ENCODE measurements at regions not wholly inside any gene's neighbourhood (a gene's known extent, or its start where the extent isn't known, plus 50 kb on each side); places are given as distances from the start of the nearest gene placed in this dataset.

DNA sequence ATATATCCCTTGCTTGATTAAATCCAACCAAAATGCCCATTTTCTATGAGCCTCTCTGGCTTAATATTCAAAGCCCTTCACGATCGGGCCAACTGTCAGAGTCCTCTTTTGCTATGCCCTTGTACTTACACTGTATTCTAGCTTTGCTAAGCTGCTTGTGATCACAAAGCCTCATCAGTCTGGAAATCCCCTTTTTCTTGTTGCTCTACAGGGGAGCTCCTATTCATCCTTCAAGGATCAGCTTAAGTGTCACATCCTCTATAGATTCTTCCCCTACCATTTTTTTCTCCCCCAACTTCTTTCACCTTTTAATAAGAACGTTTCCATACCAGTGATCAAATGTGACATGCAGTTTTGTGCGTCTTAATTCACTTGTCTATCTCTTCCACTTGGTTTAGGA lies 450.4 kb upstream of the CHD1 start:
- Histone ChIP-seq H3K79me2 (ENCODE audit: control insufficient read depth, low read length) (no peaks in the 10 kb centered on the region), H3K9me2 (replicated peaks; ENCODE audit: control insufficient read depth, low read length) (no peaks in the 10 kb centered on the region), H3K4me1 (ENCODE audit: control insufficient read depth, low read length) (no peaks in the 10 kb centered on the region), H3K4me3 (ENCODE audit: low read length) (no peak overlapping the region), H3K27me3 (ENCODE audit: control insufficient read depth, low read length) (no peaks in the 10 kb centered on the region), H4K20me1 (ENCODE audit: control insufficient read depth, insufficient read depth, low read depth, low read length) (no peaks in the 10 kb centered on the region), H3K4me2 (ENCODE audit: low read length) (no peak overlapping the region), H3K36me3 (ENCODE audit: control insufficient read depth, low read length) (no peaks in the 10 kb centered on the region), H3K27ac (ENCODE audit: low read depth, low read length) (no peak overlapping the region), H3K9me3 (ENCODE audit: control insufficient read depth, insufficient read depth, low read length) (no peaks in the 10 kb centered on the region; the same call in 1 of the 2 replicates), H3F3A (ENCODE audit: control insufficient read depth, insufficient read depth) (no peaks in the 10 kb centered on the region)
- TF ChIP-seq, protein P1, sequence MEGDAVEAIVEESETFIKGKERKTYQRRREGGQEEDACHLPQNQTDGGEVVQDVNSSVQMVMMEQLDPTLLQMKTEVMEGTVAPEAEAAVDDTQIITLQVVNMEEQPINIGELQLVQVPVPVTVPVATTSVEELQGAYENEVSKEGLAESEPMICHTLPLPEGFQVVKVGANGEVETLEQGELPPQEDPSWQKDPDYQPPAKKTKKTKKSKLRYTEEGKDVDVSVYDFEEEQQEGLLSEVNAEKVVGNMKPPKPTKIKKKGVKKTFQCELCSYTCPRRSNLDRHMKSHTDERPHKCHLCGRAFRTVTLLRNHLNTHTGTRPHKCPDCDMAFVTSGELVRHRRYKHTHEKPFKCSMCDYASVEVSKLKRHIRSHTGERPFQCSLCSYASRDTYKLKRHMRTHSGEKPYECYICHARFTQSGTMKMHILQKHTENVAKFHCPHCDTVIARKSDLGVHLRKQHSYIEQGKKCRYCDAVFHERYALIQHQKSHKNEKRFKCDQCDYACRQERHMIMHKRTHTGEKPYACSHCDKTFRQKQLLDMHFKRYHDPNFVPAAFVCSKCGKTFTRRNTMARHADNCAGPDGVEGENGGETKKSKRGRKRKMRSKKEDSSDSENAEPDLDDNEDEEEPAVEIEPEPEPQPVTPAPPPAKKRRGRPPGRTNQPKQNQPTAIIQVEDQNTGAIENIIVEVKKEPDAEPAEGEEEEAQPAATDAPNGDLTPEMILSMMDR (IDR thresholded peaks at IDR 0.05; ENCODE audit: low read depth, low read length, poor library complexity, severe bottlenecking), result no peak
- TF ChIP-seq EZH2phosphoT487 (IDR thresholded peaks at IDR 0.05; ENCODE audit: borderline replicate concordance, low read length), result no peak

DNA sequence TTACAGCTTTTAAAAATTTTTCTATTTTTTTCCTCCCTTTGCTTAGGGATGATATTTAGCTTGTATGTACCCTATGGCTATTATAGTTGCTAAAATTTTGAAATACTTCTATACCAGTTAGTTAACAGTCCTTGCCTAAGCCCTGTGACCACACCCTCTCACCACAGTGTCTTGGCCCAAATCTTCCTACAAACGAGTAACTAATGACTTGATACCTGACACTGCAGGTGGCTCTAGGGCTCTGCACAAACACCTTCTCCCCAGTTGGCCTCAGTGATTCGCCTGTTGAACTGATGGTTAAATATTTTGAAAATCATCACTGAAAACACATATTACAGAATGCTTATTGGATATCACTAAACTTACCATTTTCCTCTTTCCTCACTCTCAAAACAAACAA lies 449.6 kb upstream of the CHD1 start:
- Histone ChIP-seq H3K4me3 (ENCODE audit: low read length) (no peak overlapping the region), H3F3A (ENCODE audit: control insufficient read depth, insufficient read depth) (no peaks in the 10 kb centered on the region), H3K4me1 (ENCODE audit: control insufficient read depth, low read length) (no peaks in the 10 kb centered on the region), H3K9me2 (replicated peaks; ENCODE audit: control insufficient read depth, low read length) (no peaks in the 10 kb centered on the region), H3K9me3 (ENCODE audit: control insufficient read depth, insufficient read depth, low read length) (no peaks in the 10 kb centered on the region; the same call in 1 of the 2 replicates), H3K4me2 (ENCODE audit: low read length) (no peak overlapping the region), H3K79me2 (ENCODE audit: control insufficient read depth, low read length) (no peaks in the 10 kb centered on the region), H4K20me1 (ENCODE audit: control insufficient read depth, insufficient read depth, low read depth, low read length) (no peaks in the 10 kb centered on the region), H3K27me3 (ENCODE audit: control insufficient read depth, low read length) (no peaks in the 10 kb centered on the region), H3K27ac (ENCODE audit: low read depth, low read length) (no peak overlapping the region), H3K36me3 (ENCODE audit: control insufficient read depth, low read length) (no peaks in the 10 kb centered on the region)
- TF ChIP-seq EZH2phosphoT487 (IDR thresholded peaks at IDR 0.05; ENCODE audit: borderline replicate concordance, low read length), result no peak
- TF ChIP-seq, protein P1 (IDR thresholded peaks at IDR 0.05; ENCODE audit: low read depth, low read length, poor library complexity, severe bottlenecking), result no peak

DNA sequence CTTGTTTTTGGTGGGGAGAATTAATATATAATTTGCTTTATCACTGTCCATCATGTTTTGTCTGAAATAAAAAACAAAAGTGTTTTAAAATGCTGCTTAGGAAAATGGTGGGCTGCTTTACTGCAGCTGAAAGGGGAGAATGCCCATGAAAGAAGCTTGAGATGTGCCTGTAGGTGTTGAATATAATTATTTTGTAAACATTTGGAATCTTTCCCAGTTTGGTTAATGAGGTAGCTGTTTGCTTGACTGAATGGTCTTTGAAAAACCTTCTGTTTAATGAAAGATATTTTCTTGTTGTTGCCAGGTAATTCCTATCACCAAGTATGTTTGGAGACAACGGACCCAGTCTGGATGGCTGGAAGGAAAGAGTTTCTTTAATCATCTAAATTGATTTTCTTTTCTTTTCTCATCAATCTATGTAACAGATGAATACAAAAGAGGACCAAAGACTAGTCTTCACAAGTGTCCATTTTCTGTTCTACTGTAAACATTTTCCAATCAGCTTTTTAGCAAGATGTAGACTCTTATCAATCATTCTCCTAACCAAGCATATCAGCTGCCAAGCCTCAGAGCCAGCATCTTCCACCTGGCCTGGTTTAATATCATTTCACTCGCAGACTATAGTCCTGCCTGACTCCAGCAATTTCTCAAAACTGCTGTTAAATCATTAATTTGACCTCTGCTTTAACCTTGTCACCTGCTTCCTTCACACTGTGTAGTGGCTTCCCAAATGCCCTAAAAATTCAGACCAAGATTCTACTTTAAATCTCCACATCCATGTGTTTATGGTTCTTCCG lies 441.2 kb upstream of the CHD1 start:
- no peaks in the 10 kb centered on the region for H3K36me3 ChIP-seq (ENCODE audit: control insufficient read depth, low read length)
- H4K20me1 ChIP-seq (ENCODE audit: control insufficient read depth, insufficient read depth, low read depth, low read length), result no peaks in the 10 kb centered on the region
- H3K9me2 ChIP-seq (replicated peaks; ENCODE audit: control insufficient read depth, low read length), result no peaks in the 10 kb centered on the region
- no peak overlapping the region for H3K4me3 ChIP-seq (ENCODE audit: low read length)
- no peaks in the 10 kb centered on the region for H3K4me1 ChIP-seq (ENCODE audit: control insufficient read depth, low read length)
- no peaks in the 10 kb centered on the region for H3K9me3 ChIP-seq (ENCODE audit: control insufficient read depth, insufficient read depth, low read length)
- H3K27me3 ChIP-seq (ENCODE audit: control insufficient read depth, low read length), result no peaks in the 10 kb centered on the region
- H3F3A ChIP-seq (ENCODE audit: control insufficient read depth, insufficient read depth), result no peaks in the 10 kb centered on the region
- H3K4me2 ChIP-seq (ENCODE audit: low read length), result no peak overlapping the region
- no peak overlapping the region for H3K27ac ChIP-seq (ENCODE audit: low read depth, low read length)
- no peak for TF ChIP-seq EZH2phosphoT487 (IDR thresholded peaks at IDR 0.05; ENCODE audit: borderline replicate concordance, low read length)
- TF ChIP-seq, protein P1 (IDR thresholded peaks at IDR 0.05; ENCODE audit: low read depth, low read length, poor library complexity, severe bottlenecking), result no peak
- no peaks in the 10 kb centered on the region for H3K79me2 ChIP-seq (ENCODE audit: control insufficient read depth, low read length)
